ENCODE measurements at regions not wholly inside any gene's neighbourhood (a gene's known extent, or its start where the extent isn't known, plus 50 kb on each side); places are given as distances from the start of the nearest gene placed in this dataset.

GRCh38 chr9:711761-712553, 129.5 kb upstream of the DMRT1 start:
- TF ChIP-seq POLR2AphosphoS5 (IDR thresholded peaks at IDR 0.05; ENCODE audit: low read depth, low read length) (no peak), POLR2A (IDR thresholded peaks at IDR 0.05; ENCODE audit: low read depth, low read length) (no peak), TAF1 (IDR thresholded peaks at IDR 0.05; ENCODE audit: low read depth, low read length) (no peak)

Measured in GM12891 (cell line).